ENCODE measurements at regions not wholly inside any gene's neighbourhood (a gene's known extent, or its start where the extent isn't known, plus 50 kb on each side); places are given as distances from the start of the nearest gene placed in this dataset.

- TF ChIP-seq, protein P1, sequence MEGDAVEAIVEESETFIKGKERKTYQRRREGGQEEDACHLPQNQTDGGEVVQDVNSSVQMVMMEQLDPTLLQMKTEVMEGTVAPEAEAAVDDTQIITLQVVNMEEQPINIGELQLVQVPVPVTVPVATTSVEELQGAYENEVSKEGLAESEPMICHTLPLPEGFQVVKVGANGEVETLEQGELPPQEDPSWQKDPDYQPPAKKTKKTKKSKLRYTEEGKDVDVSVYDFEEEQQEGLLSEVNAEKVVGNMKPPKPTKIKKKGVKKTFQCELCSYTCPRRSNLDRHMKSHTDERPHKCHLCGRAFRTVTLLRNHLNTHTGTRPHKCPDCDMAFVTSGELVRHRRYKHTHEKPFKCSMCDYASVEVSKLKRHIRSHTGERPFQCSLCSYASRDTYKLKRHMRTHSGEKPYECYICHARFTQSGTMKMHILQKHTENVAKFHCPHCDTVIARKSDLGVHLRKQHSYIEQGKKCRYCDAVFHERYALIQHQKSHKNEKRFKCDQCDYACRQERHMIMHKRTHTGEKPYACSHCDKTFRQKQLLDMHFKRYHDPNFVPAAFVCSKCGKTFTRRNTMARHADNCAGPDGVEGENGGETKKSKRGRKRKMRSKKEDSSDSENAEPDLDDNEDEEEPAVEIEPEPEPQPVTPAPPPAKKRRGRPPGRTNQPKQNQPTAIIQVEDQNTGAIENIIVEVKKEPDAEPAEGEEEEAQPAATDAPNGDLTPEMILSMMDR (IDR thresholded peaks at IDR 0.05; ENCODE audit: low read depth, low read length, poor library complexity, severe bottlenecking): no peak
- no peak for TF ChIP-seq EZH2phosphoT487 (IDR thresholded peaks at IDR 0.05; ENCODE audit: borderline replicate concordance, low read length)
Observed at GRCh38 chr9:16252616-16253015, 617.9 kb downstream of the BNC2 start.
